PC-3 (cell line): ENCODE measurements at regions not wholly inside any gene's neighbourhood (a gene's known extent, or its start where the extent isn't known, plus 50 kb on each side); places are given as distances from the start of the nearest gene placed in this dataset.

Experiments
- EZH2 ChIP-seq: fragments of 300-600 bp; sonication (generic); IDR thresholded peaks from one replicate; pipeline ENCODE4 v1.6.1; 2017; ENCODE audit warnings: antibody characterized with exemption, mild to moderate bottlenecking, low read length; ENCODE audit not compliant: unreplicated experiment
- TF ChIP-seq, protein P1 (sequence below): fragments of 300-600 bp; sonication (generic); conservative IDR thresholded peaks from 2 replicates; pipeline ENCODE4 v1.5.1; 2017; ENCODE audit warnings: antibody characterized with exemption, low read depth, mild to moderate bottlenecking, low read length

DNA sequence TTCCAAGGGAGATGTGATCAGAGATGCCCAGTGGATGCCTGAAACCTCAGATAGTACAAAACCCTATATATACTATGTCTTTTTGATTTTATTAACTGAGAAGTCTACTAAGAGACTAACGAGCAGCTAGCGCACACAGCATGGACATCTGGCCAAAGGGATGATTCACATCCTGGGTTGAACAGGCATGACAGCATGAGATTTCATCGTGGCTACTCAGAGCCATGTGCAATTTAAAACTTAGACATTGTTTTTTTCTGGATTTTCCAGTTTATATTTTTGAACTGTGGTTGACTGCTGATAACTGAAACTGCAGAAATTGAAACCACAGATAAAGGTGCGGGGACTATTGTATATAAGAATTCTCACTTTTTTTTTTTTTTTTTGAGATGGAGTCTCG lies 2252.9 kb upstream of the AGA start:
- TF ChIP-seq, protein P1, sequence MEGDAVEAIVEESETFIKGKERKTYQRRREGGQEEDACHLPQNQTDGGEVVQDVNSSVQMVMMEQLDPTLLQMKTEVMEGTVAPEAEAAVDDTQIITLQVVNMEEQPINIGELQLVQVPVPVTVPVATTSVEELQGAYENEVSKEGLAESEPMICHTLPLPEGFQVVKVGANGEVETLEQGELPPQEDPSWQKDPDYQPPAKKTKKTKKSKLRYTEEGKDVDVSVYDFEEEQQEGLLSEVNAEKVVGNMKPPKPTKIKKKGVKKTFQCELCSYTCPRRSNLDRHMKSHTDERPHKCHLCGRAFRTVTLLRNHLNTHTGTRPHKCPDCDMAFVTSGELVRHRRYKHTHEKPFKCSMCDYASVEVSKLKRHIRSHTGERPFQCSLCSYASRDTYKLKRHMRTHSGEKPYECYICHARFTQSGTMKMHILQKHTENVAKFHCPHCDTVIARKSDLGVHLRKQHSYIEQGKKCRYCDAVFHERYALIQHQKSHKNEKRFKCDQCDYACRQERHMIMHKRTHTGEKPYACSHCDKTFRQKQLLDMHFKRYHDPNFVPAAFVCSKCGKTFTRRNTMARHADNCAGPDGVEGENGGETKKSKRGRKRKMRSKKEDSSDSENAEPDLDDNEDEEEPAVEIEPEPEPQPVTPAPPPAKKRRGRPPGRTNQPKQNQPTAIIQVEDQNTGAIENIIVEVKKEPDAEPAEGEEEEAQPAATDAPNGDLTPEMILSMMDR, result no peak
- no peak for TF ChIP-seq EZH2
